Esophagus muscularis mucosa (tissue), 4 donors: ENCODE measurements at regions not wholly inside any gene's neighbourhood (a gene's known extent, or its start where the extent isn't known, plus 50 kb on each side); places are given as distances from the start of the nearest gene placed in this dataset.

Experiments
- DNase-seq: peaks from one replicate; pipeline ENCODE4 v3.0.0-alpha.2; 2017; ENCODE audit errors: extremely low spot score
- H3K27ac ChIP-seq, 4 donors: fragments of 200-600 bp; sonication (generic); replicated peaks in 1 of 4; 1 replicate in 3 of 4; 2 replicates in 1 of 4; pipeline ENCODE4 v1.5.1; 2016 to 2019; ENCODE audit warnings: mild to moderate bottlenecking in 1 of 4
- H3K27me3 ChIP-seq, 4 donors: fragments of 200-600 bp; sonication (generic); one replicate each; pipeline versions ENCODE4 v1.5.1 to v1.6.0; 2016 to 2019
- H3K36me3 ChIP-seq, 4 donors: fragments of 200-600 bp; sonication (generic); one replicate each; pipeline ENCODE4 v1.5.1; 2016 to 2019
- H3K4me1 ChIP-seq, 4 donors: fragments of 200-600 bp; sonication (generic); one replicate each; pipeline ENCODE4 v1.5.1; 2016 to 2019
- H3K4me3 ChIP-seq, 4 donors: fragments of 200-600 bp; sonication (generic); 1 replicate in 2 of 4; 2 replicates in 2 of 4; pipeline ENCODE4 v1.5.1; 2016 to 2019; ENCODE audit warnings: mild to moderate bottlenecking in 4 of 4, moderate library complexity in 1 of 4
- H3K9me3 ChIP-seq, 4 donors: fragments of 200-600 bp; sonication (generic); 1 replicate in 3 of 4; 2 replicates in 1 of 4; pipeline ENCODE4 v1.5.1; 2016 to 2019
- EP300 ChIP-seq: sonication (generic); formaldehyde crosslinking; IDR thresholded peaks from one replicate; pipeline ENCODE4 v1.6.1; 2017; ENCODE audit warnings: antibody characterized with exemption
- POLR2A ChIP-seq: fragments of 450-650 bp; IDR thresholded peaks from one replicate; pipeline ENCODE4 v1.6.1; 2017; ENCODE audit warnings: antibody characterized with exemption, moderate library complexity, mild to moderate bottlenecking, low read depth
- POLR2AphosphoS5 ChIP-seq, 2 donors: sonication (generic); formaldehyde crosslinking; IDR thresholded peaks; one replicate each; pipeline ENCODE4 v1.6.1; 2017; ENCODE audit warnings: antibody characterized with exemption in 2 of 2
- WGBS: methylation state at CpG from one replicate; pipeline ENCODE4 v1.1.5; 2018; 5-methylcytosine and 5-hydroxymethylcytosine counted together
- intact Hi-C: fragments of 100-400 bp; cut with DNase I; formaldehyde crosslinking; loops from one replicate; pipeline ENCODE4 v1.15.1; 2023
- TF ChIP-seq, protein P1 (sequence below), 3 experiments: fragments of 200-600 bp in 2 of 3; fragments of 450-650 bp in 1 of 3; sonication (generic) in 2 of 3; IDR thresholded peaks; one replicate each; pipeline ENCODE4 v1.5.1; 2017 to 2019; ENCODE audit warnings: antibody characterized with exemption in 3 of 3, mild to moderate bottlenecking in 2 of 3, moderate library complexity in 1 of 3

DNA sequence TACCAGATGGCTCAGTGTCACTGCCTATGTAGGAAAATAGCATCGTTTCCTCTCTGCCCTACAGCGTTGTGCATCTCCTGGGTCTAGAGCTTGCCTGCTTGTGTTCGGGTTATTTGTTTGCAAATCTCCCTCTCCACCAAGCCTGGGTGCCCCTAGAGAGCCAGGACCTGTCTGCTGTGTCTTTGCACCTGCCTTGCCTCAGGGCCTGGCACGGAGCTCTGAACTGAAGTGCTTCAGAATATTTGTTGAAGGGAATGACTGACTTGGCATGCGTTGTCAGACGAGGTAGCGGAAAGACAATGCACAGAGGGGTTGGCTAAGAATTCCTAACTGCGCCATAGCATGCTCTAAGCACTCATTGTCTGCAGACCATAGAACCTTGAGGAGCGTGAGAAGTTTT lies 263.4 kb downstream of the FGF9 start:
- no peak overlapping the region for H3K27ac ChIP-seq
- WGBS: 96% methylated on average over 9 of the region's 9 CpGs
- no peaks in the 10 kb centered on the region for H3K27me3 ChIP-seq
- TF ChIP-seq, protein P1, sequence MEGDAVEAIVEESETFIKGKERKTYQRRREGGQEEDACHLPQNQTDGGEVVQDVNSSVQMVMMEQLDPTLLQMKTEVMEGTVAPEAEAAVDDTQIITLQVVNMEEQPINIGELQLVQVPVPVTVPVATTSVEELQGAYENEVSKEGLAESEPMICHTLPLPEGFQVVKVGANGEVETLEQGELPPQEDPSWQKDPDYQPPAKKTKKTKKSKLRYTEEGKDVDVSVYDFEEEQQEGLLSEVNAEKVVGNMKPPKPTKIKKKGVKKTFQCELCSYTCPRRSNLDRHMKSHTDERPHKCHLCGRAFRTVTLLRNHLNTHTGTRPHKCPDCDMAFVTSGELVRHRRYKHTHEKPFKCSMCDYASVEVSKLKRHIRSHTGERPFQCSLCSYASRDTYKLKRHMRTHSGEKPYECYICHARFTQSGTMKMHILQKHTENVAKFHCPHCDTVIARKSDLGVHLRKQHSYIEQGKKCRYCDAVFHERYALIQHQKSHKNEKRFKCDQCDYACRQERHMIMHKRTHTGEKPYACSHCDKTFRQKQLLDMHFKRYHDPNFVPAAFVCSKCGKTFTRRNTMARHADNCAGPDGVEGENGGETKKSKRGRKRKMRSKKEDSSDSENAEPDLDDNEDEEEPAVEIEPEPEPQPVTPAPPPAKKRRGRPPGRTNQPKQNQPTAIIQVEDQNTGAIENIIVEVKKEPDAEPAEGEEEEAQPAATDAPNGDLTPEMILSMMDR (IDR thresholded peaks at IDR 0.05): no peak
- TF ChIP-seq EP300 (no peak), POLR2A (no peak), POLR2AphosphoS5 (IDR thresholded peaks at IDR 0.05) (no peak)
- intact Hi-C loops: no loop called here
- H3K36me3 ChIP-seq: no peaks in the 10 kb centered on the region
- DNase-seq: no peak
- no peak overlapping the region for H3K4me3 ChIP-seq
- no peaks in the 10 kb centered on the region for H3K4me1 ChIP-seq
- H3K9me3 ChIP-seq: no peaks in the 10 kb centered on the region

DNA sequence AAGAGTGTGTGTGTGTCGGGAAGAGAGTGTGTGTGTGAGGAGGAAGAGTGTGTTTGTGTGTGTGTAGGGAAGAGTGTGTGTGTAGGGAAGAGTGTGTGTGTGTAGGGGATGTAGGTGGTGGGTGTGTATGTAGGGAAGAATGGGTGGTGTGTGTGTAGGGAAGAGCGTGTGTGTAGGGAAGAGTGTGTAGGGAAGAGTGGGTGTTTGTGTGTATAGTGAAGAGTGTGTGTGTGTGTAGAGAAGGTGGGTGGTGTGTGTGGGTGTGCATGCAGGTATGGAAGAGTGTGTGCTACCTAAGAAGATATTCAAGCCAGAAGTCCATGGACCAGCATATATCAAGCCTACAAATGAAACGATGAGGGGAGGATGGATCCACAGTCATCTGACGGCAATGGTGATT lies 265.8 kb downstream of the FGF9 start:
- Histone ChIP-seq H3K4me1 (no peaks in the 10 kb centered on the region), H3K9me3 (no peaks in the 10 kb centered on the region), H3K27ac (no peak overlapping the region), H3K36me3 (no peaks in the 10 kb centered on the region), H3K27me3 (no peaks in the 10 kb centered on the region), H3K4me3 (no peak overlapping the region)
- DNase-seq: no peak
- TF ChIP-seq POLR2A: no peak
- TF ChIP-seq POLR2AphosphoS5 (IDR thresholded peaks at IDR 0.05): no peak
- TF ChIP-seq EP300: no peak
- TF ChIP-seq, protein P1 (IDR thresholded peaks at IDR 0.05): no peak
- intact Hi-C loops: no loop called here
- 98% methylated on average over 4 of the region's 4 CpGs for WGBS

DNA sequence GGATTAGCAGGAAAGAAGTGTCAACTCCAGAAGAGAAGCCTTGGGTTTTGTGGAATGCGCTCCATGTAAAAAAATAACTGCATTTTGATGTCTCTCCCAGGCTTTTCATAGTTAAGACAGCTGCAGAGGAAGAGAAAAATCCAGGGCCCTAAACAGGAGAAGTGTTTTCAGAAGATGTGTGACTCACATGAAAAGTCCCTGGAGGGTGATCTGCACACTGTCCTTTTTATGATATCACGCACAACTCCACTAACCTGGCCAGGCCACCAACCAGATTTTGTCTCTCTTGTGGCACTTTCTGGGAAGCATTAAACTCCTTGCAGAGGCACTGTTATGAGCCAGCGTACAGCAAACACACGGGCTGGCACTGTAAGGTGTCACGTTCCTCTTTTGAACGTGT lies 267.3 kb downstream of the FGF9 start:
- H3K27ac ChIP-seq: no peak overlapping the region
- no peaks in the 10 kb centered on the region for H3K9me3 ChIP-seq
- DNase-seq: no peak
- WGBS: 81% methylated on average over 6 of the region's 6 CpGs
- H3K4me1 ChIP-seq: no peaks in the 10 kb centered on the region
- H3K36me3 ChIP-seq: no peaks in the 10 kb centered on the region
- H3K27me3 ChIP-seq: no peaks in the 10 kb centered on the region
- TF ChIP-seq, protein P1 (IDR thresholded peaks at IDR 0.05): no peak
- TF ChIP-seq EP300 (no peak), POLR2AphosphoS5 (IDR thresholded peaks at IDR 0.05) (no peak), POLR2A (no peak)
- H3K4me3 ChIP-seq: no peak overlapping the region
- intact Hi-C loops: no loop called here

DNA sequence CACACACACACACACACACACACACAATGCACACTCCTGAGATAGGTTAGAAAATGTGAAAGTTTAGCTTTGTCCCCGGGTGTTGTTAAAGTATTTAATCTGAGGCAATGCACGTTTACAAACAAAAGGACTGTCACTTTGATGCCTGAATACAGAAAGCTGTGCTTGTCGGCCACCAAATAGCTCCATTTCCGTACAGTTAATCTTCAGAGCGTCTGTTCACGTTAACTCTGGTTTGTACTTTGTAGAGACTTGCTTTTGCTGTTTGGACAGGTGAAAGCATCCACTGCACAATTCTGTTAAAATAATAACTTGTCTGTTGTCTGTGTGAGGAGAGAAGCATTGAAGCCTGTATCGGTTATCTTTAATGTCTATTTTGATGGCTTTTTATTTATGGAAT lies 267.8 kb downstream of the FGF9 start:
- TF ChIP-seq EP300 (no peak), POLR2AphosphoS5 (IDR thresholded peaks at IDR 0.05) (no peak)
- H3K36me3 ChIP-seq: no peaks in the 10 kb centered on the region
- H3K4me3 ChIP-seq: no peak overlapping the region
- no peaks in the 10 kb centered on the region for H3K27me3 ChIP-seq
- no peak for DNase-seq
- intact Hi-C loops: no loop called here
- no peaks in the 10 kb centered on the region for H3K4me1 ChIP-seq
- no peak overlapping the region for H3K27ac ChIP-seq
- H3K9me3 ChIP-seq: peaks cover 0 to under 1% (median 0%) of the 10 kb centered on the region in 4 donors
- WGBS: 74% methylated on average over 7 of the region's 7 CpGs

DNA sequence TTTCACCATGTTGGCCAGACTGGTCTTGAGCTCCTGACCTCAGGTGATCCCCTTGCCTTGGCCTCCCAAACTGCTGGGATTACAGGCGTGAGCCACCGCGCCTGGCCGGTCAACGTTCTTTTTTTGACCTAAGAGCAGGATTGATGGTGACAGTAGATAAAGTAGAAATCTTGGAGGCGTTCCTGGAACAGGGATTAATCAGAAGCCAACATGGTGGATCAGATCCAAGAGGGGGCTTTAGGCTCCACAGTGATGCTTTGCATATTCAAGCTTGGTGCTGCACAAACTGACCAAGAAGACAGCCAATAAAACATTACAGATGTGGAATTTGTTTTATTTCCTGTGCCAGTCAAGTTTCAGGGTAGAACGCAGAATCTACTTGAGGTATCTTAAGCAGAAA lies 271.2 kb downstream of the FGF9 start:
- Histone ChIP-seq H3K4me3 (no peak overlapping the region), H3K4me1 (no peaks in the 10 kb centered on the region), H3K27me3 (no peaks in the 10 kb centered on the region), H3K36me3 (no peaks in the 10 kb centered on the region), H3K27ac (no peak overlapping the region), H3K9me3 (peaks cover 0 to 26% (median 18%) of the 10 kb centered on the region in 4 donors)
- intact Hi-C loops: no loop called here
- TF ChIP-seq POLR2A: no peak
- TF ChIP-seq, protein P1 (IDR thresholded peaks at IDR 0.05): no peak
- TF ChIP-seq EP300: no peak
- TF ChIP-seq POLR2AphosphoS5 (IDR thresholded peaks at IDR 0.05): no peak
- DNase-seq: no peak
- WGBS: 90% methylated on average over 7 of the region's 7 CpGs
